ENCODE measurements at regions not wholly inside any gene's neighbourhood (a gene's known extent, or its start where the extent isn't known, plus 50 kb on each side); places are given as distances from the start of the nearest gene placed in this dataset.

DNA sequence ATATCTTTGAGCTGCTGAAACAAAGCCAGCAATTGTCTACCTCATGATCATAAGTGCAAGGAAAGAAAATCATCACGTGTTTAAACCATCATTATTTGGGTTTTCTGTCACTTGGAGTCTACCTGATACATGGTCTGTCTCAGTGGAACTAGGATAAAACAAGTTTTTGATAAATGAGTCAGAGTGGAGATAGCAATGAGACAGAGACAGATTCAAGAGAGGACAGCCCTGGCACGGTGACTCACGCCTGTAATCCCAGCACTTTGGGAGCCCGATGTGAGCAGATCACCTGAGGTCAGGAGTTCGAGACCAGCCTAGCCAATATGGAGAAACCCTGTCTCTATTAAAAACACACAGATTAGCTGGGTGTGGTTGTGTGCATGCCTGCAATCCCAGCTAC, 93.8 kb downstream of the PMAIP1 start:
- TF ChIP-seq SIN3A (IDR thresholded peaks at IDR 0.05; ENCODE audit: borderline replicate concordance, low read depth, low read length), result no peak
- no peak for TF ChIP-seq YY1 (IDR thresholded peaks at IDR 0.05; ENCODE audit: insufficient read depth, insufficient replicate concordance, low read depth, low read length)
- TF ChIP-seq, protein P1, sequence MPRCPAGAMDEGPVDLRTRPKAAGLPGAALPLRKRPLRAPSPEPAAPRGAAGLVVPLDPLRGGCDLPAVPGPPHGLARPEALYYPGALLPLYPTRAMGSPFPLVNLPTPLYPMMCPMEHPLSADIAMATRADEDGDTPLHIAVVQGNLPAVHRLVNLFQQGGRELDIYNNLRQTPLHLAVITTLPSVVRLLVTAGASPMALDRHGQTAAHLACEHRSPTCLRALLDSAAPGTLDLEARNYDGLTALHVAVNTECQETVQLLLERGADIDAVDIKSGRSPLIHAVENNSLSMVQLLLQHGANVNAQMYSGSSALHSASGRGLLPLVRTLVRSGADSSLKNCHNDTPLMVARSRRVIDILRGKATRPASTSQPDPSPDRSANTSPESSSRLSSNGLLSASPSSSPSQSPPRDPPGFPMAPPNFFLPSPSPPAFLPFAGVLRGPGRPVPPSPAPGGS (CRISPR knock-in tag; IDR thresholded peaks at IDR 0.05), result no peak
- TF ChIP-seq PHB2 (IDR thresholded peaks at IDR 0.05; ENCODE audit: partially characterized antibody), result no peak
- TF ChIP-seq IRF2 (CRISPR knock-in tag; IDR thresholded peaks at IDR 0.05), result no peak
- TF ChIP-seq CBX2 (IDR thresholded peaks at IDR 0.05; ENCODE audit: low read depth, low read length), result no peak
- TF ChIP-seq CBX2 (CRISPR knock-in tag; IDR thresholded peaks at IDR 0.05; ENCODE audit: low read depth), result no peak
- TF ChIP-seq, protein P2, sequence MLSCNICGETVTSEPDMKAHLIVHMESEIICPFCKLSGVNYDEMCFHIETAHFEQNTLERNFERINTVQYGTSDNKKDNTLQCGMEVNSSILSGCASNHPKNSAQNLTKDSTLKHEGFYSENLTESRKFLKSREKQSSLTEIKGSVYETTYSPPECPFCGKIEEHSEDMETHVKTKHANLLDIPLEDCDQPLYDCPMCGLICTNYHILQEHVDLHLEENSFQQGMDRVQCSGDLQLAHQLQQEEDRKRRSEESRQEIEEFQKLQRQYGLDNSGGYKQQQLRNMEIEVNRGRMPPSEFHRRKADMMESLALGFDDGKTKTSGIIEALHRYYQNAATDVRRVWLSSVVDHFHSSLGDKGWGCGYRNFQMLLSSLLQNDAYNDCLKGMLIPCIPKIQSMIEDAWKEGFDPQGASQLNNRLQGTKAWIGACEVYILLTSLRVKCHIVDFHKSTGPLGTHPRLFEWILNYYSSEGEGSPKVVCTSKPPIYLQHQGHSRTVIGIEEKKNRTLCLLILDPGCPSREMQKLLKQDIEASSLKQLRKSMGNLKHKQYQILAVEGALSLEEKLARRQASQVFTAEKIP (CRISPR knock-in tag; IDR thresholded peaks at IDR 0.05; ENCODE audit: borderline replicate concordance), result no peak
